ENCODE measurements at regions not wholly inside any gene's neighbourhood (a gene's known extent, or its start where the extent isn't known, plus 50 kb on each side); places are given as distances from the start of the nearest gene placed in this dataset.

DNA sequence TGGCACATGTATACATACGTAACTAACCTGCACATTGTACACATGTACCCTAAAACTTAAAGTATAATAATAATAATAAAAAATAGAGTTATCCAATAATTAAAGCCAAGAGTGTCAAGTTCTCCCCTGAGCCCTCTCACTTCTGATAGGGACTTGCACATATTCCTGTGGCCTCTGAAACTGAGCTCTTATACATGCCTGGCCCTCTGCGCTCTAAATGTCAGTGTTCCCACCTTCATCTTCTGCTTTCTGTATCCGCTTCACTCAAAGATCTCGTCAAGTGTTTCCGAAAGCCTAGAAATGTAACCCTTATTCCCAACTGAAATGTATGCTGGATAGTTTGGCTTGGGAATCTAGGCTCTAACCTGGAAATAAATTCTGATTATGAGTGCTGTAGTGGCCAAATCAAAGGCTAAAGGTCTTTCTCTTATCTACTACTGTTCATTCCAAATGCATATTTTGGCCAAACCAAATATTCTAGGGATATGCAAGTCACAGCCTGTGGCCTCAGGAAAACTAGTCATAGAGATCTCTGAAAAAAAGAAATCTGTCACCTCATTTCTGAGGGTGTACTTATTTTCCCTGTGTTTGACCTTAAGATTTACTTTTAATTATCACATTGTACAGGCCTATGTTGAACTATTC is 99.5 kb upstream of the LYPLAL1 start:
- Histone ChIP-seq H3K27me3 (replicated peaks in 1 of 2; ENCODE audit: control insufficient read depth in 2 of 2, insufficient read depth in 2 of 2, low read length in 1 of 2) (no peaks in the 10 kb centered on the region), H3K79me2 (ENCODE audit: control insufficient read depth, insufficient read depth, low read length) (no peaks in the 10 kb centered on the region), H3K4me2 (ENCODE audit: control insufficient read depth, insufficient read depth) (no peak overlapping the region), H2AFZ (ENCODE audit: control insufficient read depth, low read depth, low read length) (no peak overlapping the region), H3K9me3 (replicated peaks; ENCODE audit: control insufficient read depth, insufficient read depth, low read length) (no peaks in the 10 kb centered on the region; the same call in 2 of the 3 replicates), H3K9ac (ENCODE audit: control insufficient read depth, insufficient read depth, low read length) (no peak overlapping the region), H3K36me3 (ENCODE audit: control insufficient read depth in 2 of 2, insufficient read depth in 2 of 2, low read length in 1 of 2) (no peaks in the 10 kb centered on the region), H4K20me1 (ENCODE audit: control insufficient read depth, insufficient read depth) (no peaks in the 10 kb centered on the region), H3K4me3 (no peak overlapping the region), H3K4me1 (ENCODE audit: control insufficient read depth, insufficient read depth, low read length) (no peaks in the 10 kb centered on the region), H3K27ac (ENCODE audit: control insufficient read depth, insufficient read depth) (no peak overlapping the region)
- 71% methylated on average over 5 of the region's 5 CpGs for WGBS (ENCODE audit: insufficient coverage, insufficient replicate concordance, low lambda C conversion rate, missing lambda C conversion rate)
- no peak for TF ChIP-seq E2F8 (IDR thresholded peaks at IDR 0.05; ENCODE audit: low read depth, partially characterized antibody)
- no peak for TF ChIP-seq ATF3 (IDR thresholded peaks at IDR 0.05; ENCODE audit: borderline replicate concordance, extremely low read depth, low read depth, low read length)
- TF ChIP-seq SPI1 (IDR thresholded peaks at IDR 0.05; ENCODE audit: borderline replicate concordance, insufficient read depth, low read depth, low read length), result no peak
- TF ChIP-seq MTA2 (IDR thresholded peaks at IDR 0.05; ENCODE audit: low read depth), result no peak
- no peak for TF ChIP-seq EGR1 (IDR thresholded peaks at IDR 0.05; ENCODE audit: borderline replicate concordance in 1 of 2, low read depth in 2 of 2, low read length in 2 of 2)
- TF ChIP-seq ETV6 (conservative IDR thresholded peaks at IDR 0.05 in 1 of 2, IDR thresholded peaks at IDR 0.05 in 1 of 2; ENCODE audit: borderline replicate concordance in 1 of 2, low read depth in 1 of 2), result no peak
- no peak for TF ChIP-seq BMI1 (IDR thresholded peaks at IDR 0.05; ENCODE audit: borderline replicate concordance)
- no peak for TF ChIP-seq EED (IDR thresholded peaks at IDR 0.05; ENCODE audit: low read depth)
- no peak for TF ChIP-seq ZNF24 (IDR thresholded peaks at IDR 0.05)
- ChIA-PET SMC1A (ENCODE audit: uncharacterized antibody, unreplicated experiment) (interaction anchor here (1.5 kb wide), 1 partner anchor 16 kb away, joined by 8 read pairs; no protein-coding TSS in a partner anchor), CTCF (no interaction called here), RAD21 (ENCODE audit: unreplicated experiment) (no interaction called here), POLR2A (no interaction called here)
- in situ Hi-C loops (cut with MboI) (no loop called here), intact Hi-C loops (cut with micrococcal nuclease; ENCODE audit: unreplicated experiment) (no loop called here)
- no peak for ATAC-seq
- FAIRE-seq, result no peak
- DNase-seq (ENCODE audit: low read depth, low spot score), result no peak
- no TSS peak for BruUV-seq (replicated peaks)

All from GM12878 (cell line).